Thyroid gland (tissue), 4 donors: ENCODE measurements at regions not wholly inside any gene's neighbourhood (a gene's known extent, or its start where the extent isn't known, plus 50 kb on each side); places are given as distances from the start of the nearest gene placed in this dataset.

ENCODE experiments used
- DNase-seq, 2 donors: peaks; one replicate each; pipeline ENCODE4 v3.0.0-alpha.2; 2019
- H3K27ac ChIP-seq, 3 donors: fragments of 200-600 bp; sonication (generic); 1 replicate in 2 of 3; 2 replicates in 1 of 3; pipeline ENCODE4 v1.5.1; 2016 to 2019; ENCODE audit warnings: mild to moderate bottlenecking in 1 of 3, moderate library complexity in 1 of 3
- H3K27me3 ChIP-seq: fragments of 200-600 bp; sonication (generic); one replicate; pipeline ENCODE4 v1.5.1; 2019
- H3K36me3 ChIP-seq, 2 donors: fragments of 200-600 bp; sonication (generic); one replicate each; pipeline ENCODE4 v1.5.1; 2016 to 2019
- H3K4me1 ChIP-seq, 2 donors: fragments of 200-600 bp; sonication (generic); one replicate each; pipeline ENCODE4 v1.5.1; 2017 to 2019
- H3K4me3 ChIP-seq, 3 donors: fragments of 200-600 bp; sonication (generic); replicated peaks in 1 of 3; 1 replicate in 2 of 3; 2 replicates in 1 of 3; pipeline ENCODE4 v1.5.1; 2016; ENCODE audit warnings: mild to moderate bottlenecking in 1 of 3
- H3K9me3 ChIP-seq: fragments of 200-600 bp; sonication (generic); one replicate; pipeline ENCODE4 v1.5.1; 2017
- POLR2A ChIP-seq, 2 donors: fragments of 450-650 bp; IDR thresholded peaks; one replicate each; pipeline ENCODE4 v1.6.1; 2017; ENCODE audit warnings: antibody characterized with exemption in 2 of 2, mild to moderate bottlenecking in 2 of 2, moderate library complexity in 1 of 2
- WGBS, 2 donors: methylation state at CpG; one replicate each; pipeline ENCODE4 v1.1.5; 2017; 5-methylcytosine and 5-hydroxymethylcytosine counted together
- intact Hi-C: fragments of 100-400 bp; cut with DNase I; formaldehyde crosslinking; loops from one replicate; pipeline ENCODE4 v1.15.1; 2023
- TF ChIP-seq, protein P1 (sequence below), 6 experiments: fragments of 200-600 bp in 3 of 6; fragments of 450-650 bp in 3 of 6; sonication (generic) in 3 of 6; IDR thresholded peaks; one replicate each; pipeline ENCODE4 v1.5.1; 2016 to 2019; ENCODE audit warnings: antibody characterized with exemption in 6 of 6, mild to moderate bottlenecking in 2 of 6, inconsistent platforms in 1 of 6, moderate library complexity in 1 of 6

DNA sequence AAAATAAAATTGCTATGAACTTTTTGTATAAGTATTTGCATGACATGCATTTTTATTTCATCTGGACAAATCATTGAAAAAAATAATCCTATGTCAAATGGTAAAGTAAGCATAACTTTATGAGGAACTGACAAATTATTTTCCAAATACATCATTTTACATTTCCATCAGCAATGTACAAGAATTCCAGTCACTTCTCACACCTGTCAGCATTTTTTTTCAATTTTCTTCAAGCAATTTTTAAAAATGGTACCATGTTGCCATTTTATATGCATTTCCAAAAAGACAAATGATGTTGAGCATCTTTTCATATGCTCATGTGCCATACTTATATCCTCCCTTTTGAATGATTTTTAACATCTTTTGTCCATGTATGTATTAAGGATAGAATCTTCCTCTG is 961.7 kb upstream of the PIK3C3 start:
- Histone ChIP-seq H3K4me3 (no peak overlapping the region), H3K36me3 (no peaks in the 10 kb centered on the region), H3K27ac (no peak overlapping the region), H3K4me1 (no peaks in the 10 kb centered on the region), H3K9me3 (no peaks in the 10 kb centered on the region), H3K27me3 (no peaks in the 10 kb centered on the region)
- no peak for DNase-seq
- no peak for TF ChIP-seq POLR2A (IDR thresholded peaks at IDR 0.05)
- intact Hi-C loops = no loop called here

DNA sequence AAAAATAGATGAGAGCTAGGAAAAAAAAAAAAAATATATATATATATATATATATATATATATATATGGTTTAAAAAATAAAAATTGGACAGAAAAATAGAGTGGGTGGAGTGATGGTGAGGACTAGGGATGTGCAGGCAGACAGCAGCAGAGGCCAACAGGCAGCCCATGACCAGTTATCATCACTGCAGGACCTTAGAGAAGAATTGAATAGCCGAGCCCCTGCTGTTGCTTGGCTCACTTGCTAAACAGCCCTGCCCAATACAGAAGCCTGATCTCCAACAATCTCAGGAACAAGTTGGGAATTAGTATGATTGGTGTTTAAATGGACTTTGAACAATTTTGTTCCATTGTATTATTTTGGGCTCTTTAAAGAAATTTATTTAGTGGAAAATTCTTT is 967.5 kb upstream of the PIK3C3 start:
- TF ChIP-seq, protein P1, sequence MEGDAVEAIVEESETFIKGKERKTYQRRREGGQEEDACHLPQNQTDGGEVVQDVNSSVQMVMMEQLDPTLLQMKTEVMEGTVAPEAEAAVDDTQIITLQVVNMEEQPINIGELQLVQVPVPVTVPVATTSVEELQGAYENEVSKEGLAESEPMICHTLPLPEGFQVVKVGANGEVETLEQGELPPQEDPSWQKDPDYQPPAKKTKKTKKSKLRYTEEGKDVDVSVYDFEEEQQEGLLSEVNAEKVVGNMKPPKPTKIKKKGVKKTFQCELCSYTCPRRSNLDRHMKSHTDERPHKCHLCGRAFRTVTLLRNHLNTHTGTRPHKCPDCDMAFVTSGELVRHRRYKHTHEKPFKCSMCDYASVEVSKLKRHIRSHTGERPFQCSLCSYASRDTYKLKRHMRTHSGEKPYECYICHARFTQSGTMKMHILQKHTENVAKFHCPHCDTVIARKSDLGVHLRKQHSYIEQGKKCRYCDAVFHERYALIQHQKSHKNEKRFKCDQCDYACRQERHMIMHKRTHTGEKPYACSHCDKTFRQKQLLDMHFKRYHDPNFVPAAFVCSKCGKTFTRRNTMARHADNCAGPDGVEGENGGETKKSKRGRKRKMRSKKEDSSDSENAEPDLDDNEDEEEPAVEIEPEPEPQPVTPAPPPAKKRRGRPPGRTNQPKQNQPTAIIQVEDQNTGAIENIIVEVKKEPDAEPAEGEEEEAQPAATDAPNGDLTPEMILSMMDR (IDR thresholded peaks at IDR 0.05) = no peak
- TF ChIP-seq POLR2A (IDR thresholded peaks at IDR 0.05) = no peak
- no peaks in the 10 kb centered on the region for H3K27me3 ChIP-seq
- DNase-seq = no peak
- no peak overlapping the region for H3K4me3 ChIP-seq
- no peaks in the 10 kb centered on the region for H3K36me3 ChIP-seq
- H3K27ac ChIP-seq = no peak overlapping the region
- H3K9me3 ChIP-seq = no peaks in the 10 kb centered on the region
- no peaks in the 10 kb centered on the region for H3K4me1 ChIP-seq
- 81 to 82% methylated on average over 1 of the region's 1 CpG for WGBS, 2 donors
- intact Hi-C loops = no loop called here

DNA sequence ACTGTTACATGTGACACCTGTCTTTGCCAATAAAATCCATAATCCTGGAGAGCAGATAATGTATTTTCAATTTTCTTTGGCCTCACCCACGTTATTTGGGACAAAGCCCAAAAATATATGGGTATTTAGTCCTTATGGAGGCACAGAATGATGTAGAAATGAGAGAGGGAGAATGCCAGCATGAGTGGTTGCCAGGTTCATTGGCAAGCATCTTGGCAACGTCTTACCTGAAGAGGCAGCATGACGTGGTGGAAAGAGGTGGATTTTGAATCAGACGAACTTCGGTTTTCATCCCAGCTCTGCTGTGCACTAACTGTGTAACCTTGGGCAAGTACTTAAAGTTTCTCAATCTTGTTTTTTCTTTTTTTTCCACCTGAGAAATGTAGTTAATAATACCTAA is 969.6 kb upstream of the PIK3C3 start:
- H3K36me3 ChIP-seq = no peaks in the 10 kb centered on the region
- WGBS, 2 donors = 79 to 84% methylated on average over 5 of the region's 5 CpGs

DNA sequence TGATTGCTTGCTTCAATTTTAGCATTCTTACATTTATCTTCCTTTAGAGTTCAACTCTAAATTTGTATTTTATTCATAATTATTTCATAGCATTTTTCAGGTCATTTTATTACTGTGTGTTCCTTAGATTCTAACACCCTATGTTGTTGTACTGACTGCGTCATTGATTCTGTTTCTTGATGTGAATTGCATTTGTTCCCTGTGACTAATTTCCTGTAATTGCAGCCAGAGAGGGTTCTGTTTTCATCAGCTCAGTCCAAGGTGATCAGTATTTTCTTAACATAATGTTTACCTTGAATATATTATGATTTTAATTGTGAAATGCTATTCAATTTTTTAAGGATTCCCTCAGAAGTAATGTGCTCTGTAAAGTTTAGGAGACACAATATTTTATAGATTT is 970.2 kb upstream of the PIK3C3 start:
- H3K36me3 ChIP-seq = no peaks in the 10 kb centered on the region
- TF ChIP-seq, protein P1 (IDR thresholded peaks at IDR 0.05) = no peak
- no peak for TF ChIP-seq POLR2A (IDR thresholded peaks at IDR 0.05)
- WGBS, 2 donors = 87 to 92% methylated on average over 1 of the region's 1 CpG
- no peaks in the 10 kb centered on the region for H3K4me1 ChIP-seq
- intact Hi-C loops = no loop called here
- H3K9me3 ChIP-seq = no peaks in the 10 kb centered on the region
- no peak for DNase-seq
- no peaks in the 10 kb centered on the region for H3K27me3 ChIP-seq
- no peak overlapping the region for H3K4me3 ChIP-seq
- H3K27ac ChIP-seq = no peak overlapping the region

More for the DNA sequence above, 969.6 kb upstream of the PIK3C3 start:
- Histone ChIP-seq H3K27ac (no peak overlapping the region), H3K9me3 (no peaks in the 10 kb centered on the region), H3K27me3 (no peaks in the 10 kb centered on the region), H3K4me3 (no peak overlapping the region), H3K4me1 (no peaks in the 10 kb centered on the region)
- intact Hi-C loops = no loop called here
- no peak for DNase-seq
- TF ChIP-seq POLR2A (IDR thresholded peaks at IDR 0.05) = no peak
- TF ChIP-seq, protein P1 (IDR thresholded peaks at IDR 0.05) = no peak

DNA sequence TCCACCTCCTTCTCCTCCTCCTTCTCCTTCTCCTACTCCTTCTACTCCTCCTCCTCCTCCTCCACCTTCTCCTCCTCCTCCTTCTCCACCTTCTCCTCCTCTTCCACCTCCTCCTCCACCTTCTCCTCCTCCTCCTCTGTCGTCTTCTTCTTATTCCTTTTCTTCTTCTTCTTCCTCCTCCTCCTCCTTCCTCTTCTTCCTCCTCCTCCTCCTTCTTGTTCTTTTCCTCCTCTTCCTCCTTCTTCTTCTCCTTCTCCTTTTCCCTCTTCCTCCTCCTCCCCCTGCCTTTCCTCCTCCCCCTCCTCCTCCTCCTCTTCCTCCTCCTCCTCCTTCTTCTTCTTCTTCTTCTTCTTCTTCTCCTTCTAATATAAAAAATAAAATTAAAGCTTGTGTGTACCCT is 971.2 kb upstream of the PIK3C3 start:
- Histone ChIP-seq H3K36me3 (no peaks in the 10 kb centered on the region), H3K4me1 (no peaks in the 10 kb centered on the region), H3K4me3 (no peak overlapping the region), H3K27ac (no peak overlapping the region), H3K9me3 (no peaks in the 10 kb centered on the region), H3K27me3 (no peaks in the 10 kb centered on the region)
- 78 to 96% methylated on average over 1 of the region's 1 CpG for WGBS, 2 donors
- DNase-seq = no peak
- intact Hi-C loops = no loop called here
- TF ChIP-seq POLR2A (IDR thresholded peaks at IDR 0.05) = no peak
- TF ChIP-seq, protein P1 (IDR thresholded peaks at IDR 0.05) = no peak

DNA sequence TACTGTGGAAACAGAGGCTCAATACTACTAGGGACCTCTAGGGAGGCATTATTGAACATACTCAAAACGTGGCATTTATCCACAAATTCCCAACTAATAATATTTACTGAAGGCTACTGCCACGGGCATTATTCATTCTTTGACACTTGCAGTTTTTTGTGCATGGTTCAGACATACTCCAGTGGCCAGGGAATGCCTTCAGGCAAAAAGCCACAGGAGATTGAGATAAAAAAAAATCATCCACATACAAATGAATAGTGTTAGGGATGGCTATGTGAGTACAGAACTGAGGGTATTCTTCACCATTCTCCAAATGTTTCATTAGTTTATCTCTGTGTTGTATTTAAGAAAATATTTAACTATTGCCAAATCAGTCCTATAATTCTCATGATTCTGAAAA is 974.9 kb upstream of the PIK3C3 start:
- 27 to 30% methylated on average over 2 of the region's 2 CpGs for WGBS, 2 donors

More for the DNA sequence above, 974.9 kb upstream of the PIK3C3 start:
- Histone ChIP-seq H3K36me3 (no peaks in the 10 kb centered on the region), H3K4me3 (no peak overlapping the region), H3K27me3 (no peaks in the 10 kb centered on the region), H3K9me3 (no peaks in the 10 kb centered on the region), H3K4me1 (no peaks in the 10 kb centered on the region), H3K27ac (no peak overlapping the region)
- no peak for DNase-seq
- intact Hi-C loops = no loop called here
- no peak for TF ChIP-seq POLR2A (IDR thresholded peaks at IDR 0.05)
- TF ChIP-seq, protein P1 (IDR thresholded peaks at IDR 0.05) = no peak
